ENCODE measurements at regions not wholly inside any gene's neighbourhood (a gene's known extent, or its start where the extent isn't known, plus 50 kb on each side); places are given as distances from the start of the nearest gene placed in this dataset.
"Not testable (repeated sequence)": the region's sequence is repeated elsewhere in the genome, so short reads cannot be mapped to it uniquely, and the experiment has no call there.

GRCh38 chr21:32823296-32823695 is 51.7 kb upstream of the PAXBP1 start:
- H3K4me1 Mint-ChIP-seq (ENCODE audit: low read depth); H3K4me3 Mint-ChIP-seq; DNase-seq; H3K9me3 Mint-ChIP-seq; H3K27me3 Mint-ChIP-seq; H3K27ac Mint-ChIP-seq; H3K36me3 Mint-ChIP-seq (ENCODE audit: low read depth): not testable (repeated sequence)

GRCh38 chr21:32824950-32825349 is 53.4 kb upstream of the PAXBP1 start:
- no peak for DNase-seq
- Mint-ChIP-seq H3K36me3 (ENCODE audit: low read depth) (no peaks in the 10 kb centered on the region), H3K4me3 (no peak overlapping the region), H3K9me3 (no peaks in the 10 kb centered on the region), H3K27me3 (peaks cover 2% of the 10 kb centered on the region), H3K4me1 (ENCODE audit: low read depth) (peaks cover 4% of the 10 kb centered on the region), H3K27ac (no peak overlapping the region)

GRCh38 chr21:32826329-32827167 is 55.0 kb upstream of the PAXBP1 start:
- DNase-seq: peak; percentile 32
- Mint-ChIP-seq H3K4me3 (no peak overlapping the region), H3K36me3 (ENCODE audit: low read depth) (no peaks in the 10 kb centered on the region), H3K27ac (no peak overlapping the region), H3K9me3 (no peaks in the 10 kb centered on the region), H3K4me1 (ENCODE audit: low read depth) (peaks cover 4% of the 10 kb centered on the region), H3K27me3 (peaks cover 2% of the 10 kb centered on the region)

GRCh38 chr21:32828908-32829307 is 57.4 kb upstream of the PAXBP1 start:
- Mint-ChIP-seq H3K4me1 (ENCODE audit: low read depth) (no peaks in the 10 kb centered on the region), H3K9me3 (no peaks in the 10 kb centered on the region), H3K4me3 (no peak overlapping the region), H3K27me3 (peaks cover 5% of the 10 kb centered on the region), H3K27ac (no peak overlapping the region), H3K36me3 (ENCODE audit: low read depth) (no peaks in the 10 kb centered on the region)
- DNase-seq: no peak

- H3K36me3 Mint-ChIP-seq (ENCODE audit: low read depth): no peaks in the 10 kb centered on the region
- H3K9me3 Mint-ChIP-seq: no peaks in the 10 kb centered on the region
- H3K4me3 Mint-ChIP-seq: no peak overlapping the region
- no peak for DNase-seq
- H3K4me1 Mint-ChIP-seq (ENCODE audit: low read depth): no peaks in the 10 kb centered on the region
- H3K27ac Mint-ChIP-seq: no peak overlapping the region
- peaks cover 5% of the 10 kb centered on the region for H3K27me3 Mint-ChIP-seq
These were observed 57.9 kb upstream of the PAXBP1 start for GRCh38 chr21:32829504-32829903.

GRCh38 chr21:32831779-32832178 is 60.2 kb upstream of the PAXBP1 start:
- H3K27me3 Mint-ChIP-seq; DNase-seq; H3K27ac Mint-ChIP-seq; H3K9me3 Mint-ChIP-seq; H3K4me1 Mint-ChIP-seq (ENCODE audit: low read depth); H3K36me3 Mint-ChIP-seq (ENCODE audit: low read depth); H3K4me3 Mint-ChIP-seq: not testable (repeated sequence)

- Mint-ChIP-seq H3K27me3 (peaks cover 9% of the 10 kb centered on the region), H3K9me3 (peaks cover 4% of the 10 kb centered on the region), H3K4me3 (no peak overlapping the region), H3K4me1 (ENCODE audit: low read depth) (no peaks in the 10 kb centered on the region), H3K36me3 (ENCODE audit: low read depth) (no peaks in the 10 kb centered on the region), H3K27ac (no peak overlapping the region)
- DNase-seq: no peak
These were observed 62.8 kb upstream of the PAXBP1 start for GRCh38 chr21:32834211-32834915.

GRCh38 chr21:32834916-32835235 is 63.3 kb upstream of the PAXBP1 start:
- Mint-ChIP-seq H3K36me3 (ENCODE audit: low read depth) (no peaks in the 10 kb centered on the region), H3K27me3 (peaks cover 9% of the 10 kb centered on the region), H3K4me1 (ENCODE audit: low read depth) (no peaks in the 10 kb centered on the region), H3K27ac (no peak overlapping the region), H3K9me3 (peaks cover 4% of the 10 kb centered on the region), H3K4me3 (no peak overlapping the region)
- DNase-seq: no peak

- no peaks in the 10 kb centered on the region for H3K36me3 Mint-ChIP-seq (ENCODE audit: low read depth)
- no peak overlapping the region for H3K27ac Mint-ChIP-seq
- no peaks in the 10 kb centered on the region for H3K4me1 Mint-ChIP-seq (ENCODE audit: low read depth)
- no peaks in the 10 kb centered on the region for H3K9me3 Mint-ChIP-seq
- H3K27me3 Mint-ChIP-seq: peaks cover 4% of the 10 kb centered on the region
- no peak overlapping the region for H3K4me3 Mint-ChIP-seq
- DNase-seq: no peak
These were observed 70.6 kb upstream of the PAXBP1 start for GRCh38 chr21:32842146-32842545.

- no peak overlapping the region for H3K4me3 Mint-ChIP-seq
- no peaks in the 10 kb centered on the region for H3K9me3 Mint-ChIP-seq
- no peak for DNase-seq
- H3K27me3 Mint-ChIP-seq: peaks cover 3% of the 10 kb centered on the region
- no peak overlapping the region for H3K27ac Mint-ChIP-seq
- no peaks in the 10 kb centered on the region for H3K4me1 Mint-ChIP-seq (ENCODE audit: low read depth)
- H3K36me3 Mint-ChIP-seq (ENCODE audit: low read depth): no peaks in the 10 kb centered on the region
These were observed 72.0 kb upstream of the PAXBP1 start for GRCh38 chr21:32843561-32843960.

GRCh38 chr21:32844076-32844475 is 72.5 kb upstream of the PAXBP1 start:
- peaks cover 3% of the 10 kb centered on the region for H3K27me3 Mint-ChIP-seq
- no peak overlapping the region for H3K4me3 Mint-ChIP-seq
- DNase-seq: no peak
- no peak overlapping the region for H3K27ac Mint-ChIP-seq
- H3K4me1 Mint-ChIP-seq (ENCODE audit: low read depth): no peaks in the 10 kb centered on the region
- H3K36me3 Mint-ChIP-seq (ENCODE audit: low read depth): no peaks in the 10 kb centered on the region
- H3K9me3 Mint-ChIP-seq: no peaks in the 10 kb centered on the region

GRCh38 chr21:32844653-32845436 is 73.3 kb upstream of the PAXBP1 start:
- peaks cover 7% of the 10 kb centered on the region for H3K27me3 Mint-ChIP-seq
- no peaks in the 10 kb centered on the region for H3K4me1 Mint-ChIP-seq (ENCODE audit: low read depth)
- H3K4me3 Mint-ChIP-seq: no peak overlapping the region
- DNase-seq: no peak
- H3K27ac Mint-ChIP-seq: no peak overlapping the region
- no peaks in the 10 kb centered on the region for H3K9me3 Mint-ChIP-seq
- H3K36me3 Mint-ChIP-seq (ENCODE audit: low read depth): no peaks in the 10 kb centered on the region

- peaks cover 17% of the 10 kb centered on the region for H3K9me3 Mint-ChIP-seq
These were observed 87.1 kb upstream of the PAXBP1 start for GRCh38 chr21:32858628-32859027.

GRCh38 chr21:32860399-32860798 is 88.8 kb upstream of the PAXBP1 start:
- Mint-ChIP-seq H3K4me1 (ENCODE audit: low read depth) (no peaks in the 10 kb centered on the region), H3K27ac (no peak overlapping the region), H3K36me3 (ENCODE audit: low read depth) (no peaks in the 10 kb centered on the region), H3K27me3 (peaks cover 19% of the 10 kb centered on the region), H3K4me3 (no peak overlapping the region), H3K9me3 (peaks cover 15% of the 10 kb centered on the region)
- no peak for DNase-seq

More at GRCh38 chr21:32858628-32859027, 87.1 kb upstream of the PAXBP1 start:
- Mint-ChIP-seq H3K27me3 (peaks cover 22% of the 10 kb centered on the region), H3K36me3 (ENCODE audit: low read depth) (no peaks in the 10 kb centered on the region), H3K4me1 (ENCODE audit: low read depth) (no peaks in the 10 kb centered on the region), H3K4me3 (no peak overlapping the region), H3K27ac (no peak overlapping the region)
- DNase-seq: no peak

GRCh38 chr21:32861866-32862265 is 90.3 kb upstream of the PAXBP1 start:
- Mint-ChIP-seq H3K4me1 (ENCODE audit: low read depth) (no peaks in the 10 kb centered on the region), H3K27me3 (peaks cover 19% of the 10 kb centered on the region), H3K27ac (no peak overlapping the region), H3K36me3 (ENCODE audit: low read depth) (no peaks in the 10 kb centered on the region), H3K4me3 (no peak overlapping the region), H3K9me3 (peaks cover 14% of the 10 kb centered on the region)
- DNase-seq: no peak
